ENCODE measurements at regions not wholly inside any gene's neighbourhood (a gene's known extent, or its start where the extent isn't known, plus 50 kb on each side); places are given as distances from the start of the nearest gene placed in this dataset.

DNA sequence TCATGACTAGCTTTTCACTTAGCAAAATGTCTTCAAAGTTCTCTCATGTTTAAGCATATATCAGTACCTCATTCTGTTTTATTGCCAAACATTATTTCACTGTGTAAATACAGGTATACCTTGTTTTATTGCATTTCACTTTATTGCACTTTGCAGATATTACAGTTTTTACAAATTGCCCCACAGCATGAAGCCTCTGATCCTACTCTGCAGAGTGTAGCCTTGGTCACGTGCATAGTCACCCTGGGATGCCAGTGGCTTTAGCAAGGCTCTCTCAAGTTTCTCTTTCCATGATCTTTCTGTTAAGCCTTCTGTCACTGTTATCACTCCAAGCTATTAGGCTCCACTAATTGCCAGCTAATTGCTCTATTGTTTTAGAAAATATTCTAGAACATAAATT is 182.2 kb upstream of the GRIA1 start:
- no peaks in the 10 kb centered on the region for H3K27me3 ChIP-seq (replicated peaks)
- no peak overlapping the region for H3K4me3 ChIP-seq (ENCODE audit: low read depth, low read length)
- no peaks in the 10 kb centered on the region for H3K36me3 ChIP-seq (replicated peaks)
- H3K27ac ChIP-seq = no peak overlapping the region
- DNase-seq = no peak
- in situ Hi-C loops (cut with HindIII; ENCODE audit: low pct_ligation_motif_present, low sequenced_read_pairs) = no loop called here
- TF ChIP-seq, protein P1, sequence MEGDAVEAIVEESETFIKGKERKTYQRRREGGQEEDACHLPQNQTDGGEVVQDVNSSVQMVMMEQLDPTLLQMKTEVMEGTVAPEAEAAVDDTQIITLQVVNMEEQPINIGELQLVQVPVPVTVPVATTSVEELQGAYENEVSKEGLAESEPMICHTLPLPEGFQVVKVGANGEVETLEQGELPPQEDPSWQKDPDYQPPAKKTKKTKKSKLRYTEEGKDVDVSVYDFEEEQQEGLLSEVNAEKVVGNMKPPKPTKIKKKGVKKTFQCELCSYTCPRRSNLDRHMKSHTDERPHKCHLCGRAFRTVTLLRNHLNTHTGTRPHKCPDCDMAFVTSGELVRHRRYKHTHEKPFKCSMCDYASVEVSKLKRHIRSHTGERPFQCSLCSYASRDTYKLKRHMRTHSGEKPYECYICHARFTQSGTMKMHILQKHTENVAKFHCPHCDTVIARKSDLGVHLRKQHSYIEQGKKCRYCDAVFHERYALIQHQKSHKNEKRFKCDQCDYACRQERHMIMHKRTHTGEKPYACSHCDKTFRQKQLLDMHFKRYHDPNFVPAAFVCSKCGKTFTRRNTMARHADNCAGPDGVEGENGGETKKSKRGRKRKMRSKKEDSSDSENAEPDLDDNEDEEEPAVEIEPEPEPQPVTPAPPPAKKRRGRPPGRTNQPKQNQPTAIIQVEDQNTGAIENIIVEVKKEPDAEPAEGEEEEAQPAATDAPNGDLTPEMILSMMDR (IDR thresholded peaks at IDR 0.05; ENCODE audit: low read depth, low read length, missing control alignments) = no peak

DNA sequence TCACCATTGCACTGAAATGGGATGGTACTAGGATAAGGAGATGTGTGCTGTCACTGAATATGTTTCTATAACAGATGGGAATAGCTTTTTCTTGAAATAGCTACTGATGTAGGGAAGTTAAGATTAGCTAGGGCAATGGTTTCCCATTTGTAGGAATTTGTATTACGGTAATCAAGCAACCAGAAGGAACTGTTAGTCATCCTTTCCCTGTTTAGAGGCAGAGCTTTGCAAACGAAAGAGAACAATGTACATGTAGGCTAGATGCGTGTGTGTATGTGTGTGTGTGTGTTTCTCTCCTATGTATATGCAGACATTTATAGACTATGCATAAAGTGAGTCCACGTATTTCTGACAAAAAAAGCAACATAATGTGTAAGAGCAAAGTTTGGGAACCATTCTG is 171.9 kb upstream of the GRIA1 start:
- no peak for DNase-seq
- in situ Hi-C loops (cut with HindIII; ENCODE audit: low pct_ligation_motif_present, low sequenced_read_pairs) = no loop called here

GRCh38 chr5:153321478-153321877 is 169.0 kb upstream of the GRIA1 start:
- in situ Hi-C loops (cut with HindIII; ENCODE audit: low pct_ligation_motif_present, low sequenced_read_pairs) = no loop called here
- H3K27me3 ChIP-seq (replicated peaks) = no peaks in the 10 kb centered on the region
- H3K27ac ChIP-seq = no peak overlapping the region
- H3K36me3 ChIP-seq (replicated peaks) = no peaks in the 10 kb centered on the region
- TF ChIP-seq, protein P1 (IDR thresholded peaks at IDR 0.05; ENCODE audit: low read depth, low read length, missing control alignments) = no peak
- no peak overlapping the region for H3K4me3 ChIP-seq (ENCODE audit: low read depth, low read length)
- no peak for DNase-seq

More for the DNA sequence above, 171.9 kb upstream of the GRIA1 start:
- Histone ChIP-seq H3K27me3 (replicated peaks) (no peaks in the 10 kb centered on the region), H3K36me3 (replicated peaks) (no peaks in the 10 kb centered on the region), H3K27ac (no peak overlapping the region), H3K4me3 (ENCODE audit: low read depth, low read length) (no peak overlapping the region)
- TF ChIP-seq, protein P1 (IDR thresholded peaks at IDR 0.05; ENCODE audit: low read depth, low read length, missing control alignments) = no peak

- H3K27me3 ChIP-seq (replicated peaks) = no peaks in the 10 kb centered on the region
- H3K27ac ChIP-seq = no peak overlapping the region
- H3K36me3 ChIP-seq (replicated peaks) = no peaks in the 10 kb centered on the region
- in situ Hi-C loops (cut with HindIII; ENCODE audit: low pct_ligation_motif_present, low sequenced_read_pairs) = no loop called here
- no peak for DNase-seq
- TF ChIP-seq, protein P1 (IDR thresholded peaks at IDR 0.05; ENCODE audit: low read depth, low read length, missing control alignments) = no peak
- H3K4me3 ChIP-seq (ENCODE audit: low read depth, low read length) = no peak overlapping the region
Measured at GRCh38 chr5:153340139-153340538, 150.3 kb upstream of the GRIA1 start.

DNA sequence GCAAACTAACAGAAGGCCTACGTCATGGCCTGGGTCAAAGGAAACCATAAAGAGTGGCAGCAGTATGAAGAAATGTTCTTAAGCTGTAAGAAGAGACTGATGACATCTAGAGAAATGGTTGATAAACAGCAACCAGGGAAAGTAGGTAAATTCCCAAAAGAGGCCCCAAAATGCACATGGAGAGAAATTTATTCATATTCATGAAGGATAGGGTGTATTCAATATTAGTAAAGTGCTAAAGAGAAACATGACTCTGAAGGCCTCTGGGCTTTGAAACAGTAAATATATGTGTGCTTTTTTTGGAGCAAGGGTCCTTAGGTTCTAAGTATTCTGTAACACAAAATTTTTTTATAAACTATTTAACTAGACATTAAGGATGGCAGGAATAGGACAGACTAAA is 149.7 kb upstream of the GRIA1 start:
- Histone ChIP-seq H3K36me3 (replicated peaks) (no peaks in the 10 kb centered on the region), H3K27ac (no peak overlapping the region), H3K27me3 (replicated peaks) (no peaks in the 10 kb centered on the region), H3K4me3 (ENCODE audit: low read depth, low read length) (no peak overlapping the region)
- no peak for DNase-seq
- TF ChIP-seq, protein P1 (IDR thresholded peaks at IDR 0.05; ENCODE audit: low read depth, low read length, missing control alignments) = no peak
- in situ Hi-C loops (cut with HindIII; ENCODE audit: low pct_ligation_motif_present, low sequenced_read_pairs) = no loop called here

GRCh38 chr5:153342487-153342886 is 148.0 kb upstream of the GRIA1 start:
- Histone ChIP-seq H3K27me3 (replicated peaks) (no peaks in the 10 kb centered on the region), H3K27ac (no peak overlapping the region), H3K36me3 (replicated peaks) (no peaks in the 10 kb centered on the region), H3K4me3 (ENCODE audit: low read depth, low read length) (no peak overlapping the region)
- in situ Hi-C loops (cut with HindIII; ENCODE audit: low pct_ligation_motif_present, low sequenced_read_pairs) = no loop called here
- TF ChIP-seq, protein P1 (IDR thresholded peaks at IDR 0.05; ENCODE audit: low read depth, low read length, missing control alignments) = no peak
- DNase-seq = no peak

All from brain microvascular endothelial cell (primary cell).